Omental fat pad (tissue), 3 donors: ENCODE measurements at regions not wholly inside any gene's neighbourhood (a gene's known extent, or its start where the extent isn't known, plus 50 kb on each side); places are given as distances from the start of the nearest gene placed in this dataset.

Source experiments
- ATAC-seq: fragments of 150-250 bp; one replicate; pipeline ENCODE4 v1.9.1; 2016; ENCODE audit warnings: mild to moderate bottlenecking, moderate library complexity; ENCODE audit not compliant: low FRiP score
- DNase-seq: peaks from one replicate; pipeline ENCODE4 v3.0.0-alpha.2; 2019; ENCODE audit warnings: low spot score
- CTCF ChIP-seq, 3 donors: fragments of 450-650 bp; IDR thresholded peaks; one replicate each; pipeline ENCODE4 v1.5.1; 2016 to 2017; ENCODE audit warnings: antibody characterized with exemption in 3 of 3, mild to moderate bottlenecking in 3 of 3, moderate library complexity in 2 of 3

GRCh38 chr7:26467541-26467940, 175.9 kb downstream of the SNX10 start:
- no peak for TF ChIP-seq CTCF (IDR thresholded peaks at IDR 0.05)
- no peak for DNase-seq
- no peak for ATAC-seq

- TF ChIP-seq CTCF (IDR thresholded peaks at IDR 0.05): no peak
- DNase-seq: no peak
- ATAC-seq: no peak
Measured at GRCh38 chr7:26468625-26469024, 177.0 kb downstream of the SNX10 start.

DNA sequence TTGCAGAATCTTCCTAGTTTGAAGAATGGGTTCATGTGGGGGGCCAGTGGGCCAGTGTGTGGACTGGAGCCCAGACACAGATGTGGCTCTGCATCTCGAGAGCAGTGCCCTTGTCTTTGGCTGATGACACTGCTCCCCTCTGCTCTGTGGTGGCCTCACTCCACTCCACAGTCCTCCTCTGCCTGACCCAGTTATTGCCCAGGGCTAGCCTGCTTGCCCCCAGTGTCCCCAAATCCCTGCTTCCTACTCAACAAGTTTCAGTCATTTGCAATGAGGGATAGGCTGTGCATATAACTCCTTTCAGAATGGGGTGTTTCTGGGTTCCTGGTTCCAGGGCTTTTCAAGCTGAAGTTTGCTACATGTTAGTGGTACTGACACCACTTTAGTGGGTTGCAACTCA, 177.5 kb downstream of the SNX10 start:
- no peak for ATAC-seq
- TF ChIP-seq CTCF (IDR thresholded peaks at IDR 0.05): no peak

GRCh38 chr7:26470691-26471090, 179.0 kb downstream of the SNX10 start:
- DNase-seq (no peak), ATAC-seq (no peak)
- TF ChIP-seq CTCF (IDR thresholded peaks at IDR 0.05): no peak

More for the DNA sequence above, 177.5 kb downstream of the SNX10 start:
- no peak for DNase-seq

GRCh38 chr7:26471306-26472075, 179.8 kb downstream of the SNX10 start:
- ATAC-seq (no peak), DNase-seq (no peak)
- no peak for TF ChIP-seq CTCF (IDR thresholded peaks at IDR 0.05)

DNA sequence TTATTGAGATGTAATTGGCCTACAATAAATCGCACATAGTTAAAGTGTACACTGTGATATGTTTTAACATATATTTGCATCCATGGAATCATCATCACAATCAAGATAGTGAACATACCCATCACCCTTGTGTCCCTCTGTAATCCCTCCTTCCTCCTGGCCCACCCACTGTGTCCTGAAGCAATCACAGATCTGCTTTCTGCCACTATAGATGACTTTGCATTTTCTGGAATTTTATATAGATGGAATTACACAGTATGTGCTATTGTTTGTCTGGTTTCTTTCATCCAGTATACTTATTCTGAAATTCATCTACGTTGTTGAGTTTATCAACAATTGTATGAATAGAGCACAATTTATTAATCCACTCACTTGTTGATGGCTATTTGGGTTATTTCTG, 181.3 kb downstream of the SNX10 start:
- no peak for ATAC-seq
- DNase-seq: no peak
- no peak for TF ChIP-seq CTCF (IDR thresholded peaks at IDR 0.05)

DNA sequence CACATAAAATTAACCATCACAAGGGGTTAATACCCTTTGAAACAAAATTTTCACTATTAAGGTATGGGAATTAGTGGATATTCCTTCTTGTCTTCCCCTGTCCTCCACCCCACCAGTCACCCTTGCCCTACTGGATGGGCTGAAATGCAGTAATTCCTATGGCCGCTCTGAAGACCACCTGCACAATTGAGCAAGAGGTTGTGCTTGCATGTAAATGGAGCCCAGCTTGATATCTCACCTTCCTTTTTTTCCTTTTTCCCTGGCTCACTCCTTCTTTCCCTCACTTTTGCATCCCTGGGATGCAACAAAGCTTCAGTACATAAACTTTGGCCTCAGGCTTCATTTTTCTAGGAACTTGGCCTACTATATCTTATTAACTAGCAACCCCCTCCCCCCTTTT, 184.6 kb downstream of the SNX10 start:
- TF ChIP-seq CTCF (IDR thresholded peaks at IDR 0.05): no peak
- no peak for DNase-seq
- ATAC-seq: no peak
